Stimulated activated naive CD4-positive, alpha-beta T cell treated with Interleukin-2 at 50 U/mL for 16 hours (primary cell): ENCODE measurements at regions not wholly inside any gene's neighbourhood (a gene's known extent, or its start where the extent isn't known, plus 50 kb on each side); places are given as distances from the start of the nearest gene placed in this dataset.
"Not testable (repeated sequence)": the region's sequence is repeated elsewhere in the genome, so short reads cannot be mapped to it uniquely, and the experiment has no call there.

Experiments used
- DNase-seq: peaks from one replicate; lab custom pipeline; 2025; lab: John Stamatoyannopoulos, UW

DNA sequence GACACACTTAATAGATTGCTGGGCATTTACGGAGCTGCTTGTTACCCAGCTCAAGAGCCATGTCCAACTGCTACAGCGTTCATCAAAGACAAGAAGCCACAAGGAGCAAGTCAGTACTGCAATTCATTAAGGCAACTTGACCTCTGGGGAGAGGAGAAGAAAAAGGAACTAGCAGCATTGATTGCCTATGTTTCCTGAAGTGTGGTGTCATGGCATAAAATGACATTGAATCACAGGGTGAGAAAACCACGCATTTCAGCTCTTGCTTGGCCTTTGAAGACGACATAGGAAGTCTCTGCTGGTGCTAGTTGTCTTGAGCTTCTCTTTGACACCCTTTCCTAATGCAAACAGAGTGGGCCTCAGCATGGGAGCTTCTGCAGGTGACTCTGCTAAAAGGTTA is 139.1 kb downstream of the CDH26 start:
- no peak for DNase-seq

DNA sequence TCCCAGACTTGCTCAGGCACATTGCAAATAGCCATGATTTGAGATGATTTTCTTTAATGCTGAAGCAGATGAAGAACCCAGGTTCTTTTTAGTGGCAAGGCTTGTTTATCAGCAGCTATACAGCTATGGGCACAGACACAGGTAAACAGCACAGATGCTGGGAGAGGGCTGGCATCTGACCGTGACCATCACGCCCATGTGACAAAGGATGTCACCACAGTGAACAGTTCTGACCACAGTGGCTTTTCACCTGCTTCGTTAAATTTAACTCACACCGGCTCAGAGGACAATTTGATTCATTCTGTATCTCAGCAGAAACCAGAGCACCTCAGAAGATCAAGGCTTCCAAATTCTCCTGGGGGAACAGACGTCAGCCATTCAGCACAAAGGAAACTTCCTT is 142.6 kb downstream of the CDH26 start:
- no peak for DNase-seq

DNA sequence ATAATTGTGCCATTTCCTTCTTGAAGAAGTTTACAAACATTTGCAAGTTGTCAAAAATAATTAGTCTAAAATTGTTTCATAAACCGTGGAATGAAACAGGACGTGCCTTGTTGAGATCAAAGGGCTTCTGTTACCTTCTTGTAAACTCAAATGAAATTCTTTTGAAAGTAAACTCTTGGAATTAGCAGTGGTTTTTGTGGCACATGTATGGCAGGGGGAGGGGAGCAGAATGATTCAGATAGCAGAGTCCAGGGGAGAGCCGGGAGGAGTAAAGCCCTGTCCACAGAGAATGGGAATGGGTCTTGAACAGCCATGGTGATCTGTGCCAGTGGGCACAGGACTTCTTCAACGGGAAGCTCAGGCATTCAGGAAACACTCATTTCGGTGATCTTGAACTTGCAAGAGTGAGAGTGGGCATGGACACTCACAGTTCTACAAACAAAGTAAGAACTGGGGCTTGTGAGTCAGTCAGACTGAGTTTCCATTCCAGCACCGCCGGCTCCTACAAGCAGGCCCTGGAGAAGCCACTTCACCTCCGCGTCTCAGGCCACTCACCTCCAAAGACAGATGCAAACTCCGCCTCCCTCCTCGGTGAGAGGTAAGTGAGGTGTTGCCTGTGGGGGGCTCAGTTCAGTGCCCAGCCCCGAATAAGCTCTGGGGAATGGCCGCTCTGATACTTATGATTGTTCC is 143.1 kb downstream of the CDH26 start:
- DNase-seq: no peak

DNA sequence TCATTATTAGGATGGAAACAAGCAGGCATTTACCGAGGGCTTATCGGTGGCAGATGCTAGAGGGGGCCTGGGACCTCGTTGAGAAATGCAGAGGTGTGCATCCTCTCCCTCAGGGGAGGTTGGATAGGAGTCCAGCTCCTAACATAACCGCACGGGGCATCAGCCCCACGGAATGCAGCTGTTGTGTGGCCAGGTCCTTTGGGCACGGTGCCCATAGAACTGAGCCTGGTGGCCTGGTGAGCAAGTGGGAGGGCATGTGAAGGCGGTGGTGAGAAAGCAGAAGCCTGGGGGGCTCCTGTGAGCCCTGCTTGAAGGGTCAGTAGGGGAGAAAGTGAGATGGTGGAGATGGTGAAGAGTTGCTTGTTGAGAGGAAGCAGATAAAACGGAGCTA is 143.7 kb downstream of the CDH26 start:
- DNase-seq: no peak

DNA sequence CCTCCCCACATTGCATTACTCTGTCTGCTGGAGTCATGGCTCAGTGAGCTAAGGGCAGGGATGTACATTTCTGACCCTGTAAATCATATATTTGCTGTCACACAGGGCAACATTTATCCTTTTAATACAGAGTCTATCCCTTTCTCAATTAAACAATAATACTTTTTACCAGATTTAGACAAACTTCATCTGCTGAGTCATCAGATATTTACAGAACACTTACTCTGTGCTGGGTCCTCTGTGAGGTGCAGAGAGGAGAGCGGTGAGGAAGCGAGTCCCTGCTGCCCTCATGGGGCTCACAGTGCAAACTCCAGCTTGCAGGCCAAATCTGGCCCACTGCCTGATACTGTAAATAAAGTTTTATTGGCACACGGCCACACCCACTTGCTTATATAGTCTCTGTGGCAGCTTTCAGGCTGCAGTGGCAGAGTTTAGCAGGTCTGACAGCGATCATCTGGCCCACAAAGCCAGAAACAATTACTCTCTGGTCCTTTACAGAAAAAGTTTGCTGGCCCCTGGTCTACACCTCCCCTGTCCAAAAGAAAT is 144.5 kb downstream of the CDH26 start:
- no peak for DNase-seq

DNA sequence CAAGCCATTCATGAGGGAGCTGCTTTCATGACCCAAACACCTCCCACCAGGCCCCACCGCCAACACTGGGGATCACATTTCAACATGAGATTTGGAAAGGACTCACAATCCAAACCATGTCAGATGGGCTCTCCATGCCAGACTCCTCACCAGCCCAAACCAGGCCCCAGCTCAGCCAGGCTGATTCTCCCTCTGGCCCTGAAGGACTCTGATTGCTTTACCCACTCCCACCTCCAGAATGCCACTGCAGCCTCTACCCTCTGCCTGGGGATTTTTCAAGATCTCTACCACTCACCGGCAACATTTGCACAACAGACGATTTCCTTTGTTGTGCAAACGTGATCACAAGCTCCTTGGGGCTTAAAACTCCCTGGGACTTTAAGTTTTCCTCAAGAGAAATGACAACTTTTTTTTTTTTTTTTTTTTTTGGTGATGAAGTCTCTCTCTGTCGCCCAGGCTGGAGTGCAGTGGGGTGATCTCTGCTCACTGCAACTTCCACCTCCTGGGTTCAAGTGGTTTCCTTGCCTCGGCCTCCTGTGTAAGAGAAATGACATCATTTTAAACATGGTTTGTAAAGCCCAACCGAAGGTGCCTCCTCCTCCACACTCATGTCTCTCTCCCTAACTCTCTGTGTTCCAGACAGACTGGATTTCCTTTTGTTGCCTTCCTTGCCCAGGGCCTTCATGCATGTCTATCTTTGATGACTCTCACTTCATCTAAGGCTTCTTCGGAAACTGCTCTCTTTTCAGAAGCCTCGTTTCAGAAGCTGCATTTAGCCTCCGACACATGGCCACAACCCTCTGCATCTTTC is 147.0 kb downstream of the CDH26 start:
- DNase-seq: no peak

DNA sequence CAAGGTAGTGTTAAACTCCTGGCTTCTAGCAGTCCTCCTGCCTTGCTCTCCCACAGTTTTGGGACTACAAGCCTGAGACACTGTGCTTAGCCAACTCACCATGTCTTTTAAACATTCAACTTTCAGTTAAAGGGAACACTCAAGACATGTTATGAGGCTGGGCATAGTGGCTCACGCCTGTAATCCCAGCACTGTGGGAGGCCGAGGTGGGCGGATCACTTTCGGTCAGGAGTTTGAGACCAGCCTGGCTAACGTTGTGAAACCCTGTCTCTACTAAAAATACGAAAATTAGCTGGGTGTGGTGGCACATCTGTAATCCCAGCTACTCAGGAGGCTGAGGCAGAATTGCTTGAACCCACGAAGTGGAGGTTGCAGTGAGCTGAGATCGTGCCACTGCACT is 148.0 kb downstream of the CDH26 start:
- DNase-seq: not testable (repeated sequence)

DNA sequence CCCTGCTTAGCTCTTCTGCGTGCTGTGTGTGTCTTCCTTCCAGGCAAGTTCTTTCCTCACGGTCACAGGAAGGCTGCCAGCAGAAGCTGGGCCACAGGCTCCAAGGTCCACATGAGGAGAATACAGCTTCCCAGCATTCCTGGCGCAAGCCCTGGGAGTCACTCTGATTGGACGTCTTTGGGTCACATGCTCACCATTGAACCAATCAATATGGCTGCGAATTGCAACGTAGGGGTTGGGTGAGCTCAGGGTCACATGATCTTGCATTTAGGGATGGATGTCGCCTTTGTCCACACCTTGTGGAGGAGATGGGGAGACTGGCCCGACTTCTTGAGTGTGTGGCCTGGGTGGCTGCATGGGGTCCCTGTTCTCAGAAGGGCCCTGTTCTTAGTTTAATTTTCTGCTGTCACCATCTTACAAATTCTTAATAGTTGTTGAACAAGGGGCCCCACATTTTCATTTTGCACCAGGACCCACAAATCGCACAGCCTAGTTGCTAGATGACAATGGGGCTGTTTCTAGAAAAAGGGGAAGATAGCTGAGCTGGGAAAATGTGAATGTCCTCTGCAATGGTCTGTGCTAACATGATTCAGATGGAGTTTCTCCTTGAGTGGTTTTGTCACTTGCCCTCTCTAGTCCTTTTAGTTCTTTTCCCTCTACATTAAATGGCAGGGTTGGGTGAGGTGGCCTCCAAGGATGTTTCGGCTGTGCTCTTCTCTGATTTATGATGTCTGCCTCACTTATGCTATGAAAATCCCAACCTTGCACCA is 149.6 kb downstream of the CDH26 start:
- no peak for DNase-seq

DNA sequence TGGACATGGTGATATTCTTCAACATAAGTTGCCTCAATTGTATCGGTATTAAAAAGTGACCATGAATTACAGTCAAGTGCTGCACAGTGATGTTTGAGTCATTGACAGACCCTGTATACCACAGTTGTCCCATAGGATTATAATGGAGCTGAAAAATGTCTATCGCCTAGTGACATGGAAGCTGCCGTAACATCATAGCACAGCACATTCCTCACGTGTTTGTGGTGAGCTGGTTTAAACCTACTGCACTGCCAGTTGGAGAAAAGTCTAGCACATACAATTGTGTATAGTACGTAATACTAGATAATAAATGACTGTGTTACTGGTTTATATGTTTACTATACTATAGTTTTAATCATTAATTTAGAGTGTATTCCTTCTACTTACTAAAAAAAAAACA is 150.2 kb downstream of the CDH26 start:
- DNase-seq: no peak

DNA sequence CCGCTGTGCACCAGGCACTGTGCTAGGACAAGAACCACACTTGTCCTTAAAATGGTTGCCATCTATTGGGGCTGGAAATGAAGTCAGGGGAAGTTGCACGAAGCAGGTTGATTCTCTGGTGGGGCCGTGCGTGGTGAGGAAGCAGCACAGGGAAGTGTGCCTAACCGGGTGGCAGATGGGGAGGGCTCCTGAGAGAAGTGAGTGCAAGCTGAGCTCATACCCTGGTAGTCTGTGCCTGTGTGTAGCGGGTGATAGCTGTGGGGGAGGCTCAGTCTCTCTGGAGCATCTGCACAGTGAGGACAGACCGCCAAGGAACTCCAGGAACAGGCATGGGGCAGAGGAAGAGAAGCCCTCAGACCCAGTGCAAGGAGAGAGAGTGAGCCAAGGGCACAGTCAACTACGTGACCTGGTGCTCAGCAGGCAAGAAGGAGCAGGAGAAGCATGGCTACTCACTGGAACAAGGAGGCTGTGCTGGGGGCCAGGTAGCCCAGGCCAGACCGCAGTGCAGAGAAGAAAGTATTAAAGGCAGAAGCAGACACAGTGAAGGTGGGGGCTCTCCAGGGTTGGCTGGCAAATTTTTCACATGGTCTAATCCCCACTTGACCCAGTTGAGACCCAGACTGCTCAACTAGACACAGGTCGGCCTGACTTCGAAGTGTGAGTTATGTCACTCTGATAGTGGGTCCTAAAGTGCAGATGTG is 155.0 kb downstream of the CDH26 start:
- no peak for DNase-seq

DNA sequence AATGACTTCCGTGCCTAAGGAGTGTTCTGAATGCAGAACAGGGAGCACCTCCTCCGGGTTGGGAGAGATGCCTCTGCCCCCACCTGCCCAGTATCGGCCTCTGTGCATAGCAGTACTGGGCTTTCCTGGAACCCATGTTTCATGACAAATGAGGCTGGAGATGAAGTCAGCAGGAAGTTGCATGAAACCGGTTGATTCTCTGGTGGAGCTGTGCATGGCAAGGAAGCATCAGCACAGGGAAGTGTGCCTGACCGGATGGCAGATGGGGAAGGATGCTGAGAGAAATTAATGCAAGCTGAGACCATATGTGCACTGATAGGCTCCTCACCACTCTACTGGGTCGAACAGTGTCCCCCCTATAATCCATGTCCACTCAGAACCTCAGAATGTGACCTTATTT is 155.5 kb downstream of the CDH26 start:
- no peak for DNase-seq

DNA sequence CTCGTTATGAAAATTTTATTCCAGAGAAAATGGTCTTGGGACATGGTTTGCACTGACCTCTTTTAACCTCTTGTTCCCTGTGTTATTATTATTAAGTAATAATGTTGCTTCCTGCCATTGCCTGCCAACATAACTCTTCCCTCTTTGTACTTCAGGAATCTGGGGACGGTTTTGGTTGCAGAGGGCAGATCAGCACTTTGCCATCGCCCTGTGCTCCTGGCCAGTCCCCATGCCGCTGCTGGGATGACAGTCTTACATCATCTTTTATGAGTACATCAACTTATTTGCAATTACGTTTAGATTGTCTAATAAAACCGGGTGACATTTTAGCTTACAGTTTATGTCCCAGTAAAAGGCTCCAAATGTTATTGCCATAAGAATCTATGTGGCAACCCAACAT is 157.2 kb downstream of the CDH26 start:
- DNase-seq: no peak

DNA sequence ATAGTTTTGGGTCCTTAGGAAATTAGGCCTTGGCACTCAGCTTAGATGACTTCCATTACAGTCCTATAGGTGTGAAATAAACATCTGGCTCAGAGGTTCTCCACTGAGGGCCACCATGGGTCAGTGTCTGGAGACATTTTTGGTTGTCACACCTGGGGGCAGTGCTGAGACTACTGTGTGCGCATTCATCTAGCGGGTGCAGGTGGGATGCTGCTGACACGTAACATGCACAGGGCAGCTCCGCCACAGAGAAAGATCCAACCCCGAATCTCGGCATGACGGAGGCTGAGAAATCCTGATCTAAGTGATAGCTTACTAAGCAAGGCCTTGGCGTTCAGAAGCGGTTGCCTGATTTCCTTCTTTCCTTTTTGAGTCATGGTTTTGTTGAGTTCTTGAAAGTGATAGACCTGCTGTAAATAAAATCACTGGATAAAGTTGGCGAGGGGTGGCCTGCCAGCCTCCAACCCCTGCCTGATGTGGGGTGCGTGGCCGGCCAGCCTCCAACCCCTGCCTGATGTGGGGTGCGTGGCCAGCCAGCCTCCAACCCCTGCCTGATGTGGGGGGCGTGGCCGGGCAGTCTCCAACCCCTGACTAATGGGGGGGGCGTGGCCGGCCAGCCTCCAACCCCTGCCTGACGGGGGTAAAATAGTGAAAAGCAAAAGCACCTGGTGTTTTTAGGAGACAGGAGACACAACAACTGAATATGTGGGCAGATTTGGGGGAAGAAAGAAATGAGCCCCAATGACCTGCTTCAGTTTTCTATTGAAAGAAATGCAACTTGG is 158.1 kb downstream of the CDH26 start:
- DNase-seq: no peak

DNA sequence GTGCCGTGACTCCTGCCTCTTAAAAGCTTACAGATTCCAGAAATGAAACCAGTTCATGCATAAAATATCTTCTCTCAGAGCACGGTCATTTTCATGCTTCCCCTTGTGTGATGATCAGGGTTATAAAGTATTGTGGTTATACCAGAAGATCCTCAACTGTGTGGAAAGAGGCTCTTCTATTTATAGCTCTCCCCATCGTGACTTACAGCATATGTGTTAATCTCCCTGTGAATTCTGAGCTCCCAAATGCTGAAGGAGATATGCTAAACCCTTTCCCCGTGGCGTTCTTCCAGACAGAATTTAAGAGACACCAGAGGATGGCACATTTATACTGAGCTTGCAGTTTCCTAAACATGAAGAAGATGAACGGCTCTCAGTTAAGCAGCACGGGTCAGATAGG is 158.8 kb downstream of the CDH26 start:
- no peak for DNase-seq

DNA sequence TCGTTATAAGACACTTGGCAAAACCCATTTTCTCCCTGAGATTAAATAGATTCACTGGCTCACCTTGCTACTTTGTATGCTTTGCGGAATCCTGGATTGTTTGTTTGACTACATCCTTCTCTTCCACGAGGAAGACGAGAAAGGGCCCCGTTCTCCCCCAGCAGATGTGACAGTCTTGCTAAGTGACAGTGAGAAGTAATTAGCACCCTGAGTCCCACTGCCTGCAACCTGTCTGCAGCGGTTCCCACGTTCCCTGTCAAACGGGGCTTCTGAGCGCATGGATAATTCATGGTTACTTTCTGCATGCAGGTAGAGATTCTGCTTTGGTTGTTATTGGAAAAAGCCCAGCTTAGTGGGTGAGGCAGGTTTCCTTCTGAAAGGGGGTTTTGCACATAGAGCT is 163.7 kb downstream of the CDH26 start:
- DNase-seq: no peak

DNA sequence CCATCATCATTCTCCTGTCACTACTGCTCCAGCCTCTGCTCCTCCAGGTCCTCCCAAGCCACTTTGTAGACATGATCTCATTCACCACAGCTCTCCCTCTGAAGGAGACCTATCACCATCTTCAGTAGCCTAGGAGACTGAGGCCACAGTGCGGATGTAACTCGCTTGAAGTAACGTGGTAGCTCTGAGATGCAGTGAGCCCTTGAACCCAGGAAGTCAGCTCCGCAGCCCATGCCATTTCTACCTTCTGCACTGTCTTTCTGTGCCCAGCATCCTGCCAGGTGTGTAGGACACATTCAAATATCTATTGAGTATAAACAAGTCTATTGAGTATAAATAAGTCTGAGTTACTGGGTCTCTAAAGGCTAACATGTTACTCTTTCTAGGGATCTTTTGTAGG is 164.4 kb downstream of the CDH26 start:
- no peak for DNase-seq

DNA sequence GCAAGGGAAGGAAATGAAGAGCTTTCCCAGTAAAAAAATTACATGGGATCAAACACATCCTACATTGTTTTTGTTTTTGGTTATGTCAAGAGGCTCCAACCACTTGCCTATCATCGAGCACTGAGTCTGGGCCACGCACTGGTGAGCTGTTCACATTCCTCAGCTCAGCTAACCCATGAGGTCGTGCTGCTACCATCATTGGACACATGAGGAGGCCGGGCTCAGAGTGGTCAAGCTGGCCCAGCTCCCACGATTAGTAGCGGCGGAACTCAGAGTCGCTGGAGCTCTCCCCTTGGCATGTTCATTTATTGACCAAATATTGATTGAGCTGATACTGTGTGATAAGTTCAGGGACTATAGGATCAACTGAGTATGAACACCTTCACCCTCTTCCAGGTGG is 164.9 kb downstream of the CDH26 start:
- DNase-seq: no peak

DNA sequence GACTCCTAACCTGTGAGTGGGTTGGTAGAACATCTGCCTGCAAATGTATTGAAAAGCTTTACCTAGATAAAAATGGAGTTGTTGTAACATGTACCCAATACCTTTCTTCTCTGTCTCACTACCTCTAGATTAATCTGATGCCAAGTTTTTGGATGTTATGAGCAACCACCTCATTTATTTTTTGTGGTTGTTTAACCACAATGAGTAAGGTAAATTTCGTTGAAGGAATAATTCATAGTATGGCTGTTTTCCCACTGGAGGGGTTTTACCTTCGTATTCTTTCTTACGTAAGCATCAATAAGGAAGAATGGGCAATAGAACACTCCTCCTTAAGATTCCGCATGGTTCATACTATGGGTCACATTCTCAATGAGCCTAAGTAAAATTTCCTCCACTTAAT is 165.4 kb downstream of the CDH26 start:
- DNase-seq: no peak

DNA sequence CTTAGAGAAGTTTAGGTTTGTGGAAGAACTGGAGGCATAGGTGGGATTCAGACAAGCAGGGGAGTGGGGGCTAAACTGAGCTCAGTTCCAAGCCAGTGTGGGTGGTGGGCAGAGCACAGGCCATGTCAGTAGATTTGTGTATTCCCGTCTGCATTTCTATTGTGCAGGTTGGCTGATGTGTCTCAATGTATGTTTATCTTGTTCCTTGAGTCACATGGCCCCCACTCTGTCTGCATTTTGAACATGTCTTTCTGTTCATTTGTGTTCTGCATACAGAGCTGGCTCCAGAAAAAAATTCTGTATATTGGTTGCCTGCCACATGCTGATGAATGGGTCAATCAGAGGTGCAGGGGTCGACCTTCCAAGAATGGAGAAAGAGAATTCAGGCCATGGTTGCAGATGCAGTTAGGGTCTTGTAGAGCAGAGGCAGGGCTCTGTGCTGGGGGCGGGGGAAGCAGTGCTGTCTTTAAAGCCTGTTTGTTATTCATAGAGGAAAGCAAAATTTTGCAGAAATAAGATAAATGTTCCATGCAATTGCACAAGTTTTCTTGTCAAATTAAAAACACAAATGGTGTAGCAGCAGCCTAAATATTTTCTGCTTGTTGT is 166.7 kb downstream of the CDH26 start:
- DNase-seq: no peak

DNA sequence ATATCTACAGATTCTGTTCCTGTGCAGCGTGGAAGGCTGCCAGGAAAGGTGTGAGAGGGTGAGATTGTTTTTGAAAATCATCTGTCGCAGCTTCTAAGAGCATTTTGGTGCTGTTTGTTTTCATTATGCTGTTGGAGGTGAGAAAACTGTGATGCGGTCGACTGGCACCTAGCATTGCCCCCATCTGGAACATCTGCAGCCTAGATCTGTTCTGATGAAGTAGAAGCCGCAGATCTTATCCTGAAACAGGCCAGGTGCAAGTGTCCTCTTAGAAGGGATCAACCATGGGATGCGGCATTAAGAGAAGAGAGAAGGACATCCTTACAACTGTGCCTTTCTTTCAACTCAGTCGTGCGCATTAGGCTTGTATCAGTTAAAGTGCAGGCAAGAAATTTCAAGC is 167.3 kb downstream of the CDH26 start:
- DNase-seq: no peak

DNA sequence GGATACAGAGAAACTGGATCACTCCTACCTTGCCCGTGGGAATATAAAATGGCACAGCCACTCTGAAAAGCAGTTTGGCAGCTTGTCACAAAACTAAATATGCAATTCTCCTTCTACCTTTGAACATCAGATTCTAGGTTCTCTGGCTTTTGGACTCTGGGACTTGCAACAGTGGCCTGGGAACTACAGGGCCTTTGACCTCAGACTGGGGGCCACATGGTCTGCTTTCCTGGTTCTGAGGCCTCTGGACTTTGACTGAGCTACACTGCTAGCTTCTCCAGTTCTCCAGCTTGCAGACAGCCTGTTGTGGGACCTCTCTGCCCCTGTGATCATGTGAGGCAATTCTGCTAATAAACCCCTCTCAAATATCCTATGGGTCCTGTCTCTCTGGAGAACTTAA is 168.8 kb downstream of the CDH26 start:
- DNase-seq: no peak
